H1 (cell line): ENCODE measurements at regions not wholly inside any gene's neighbourhood (a gene's known extent, or its start where the extent isn't known, plus 50 kb on each side); places are given as distances from the start of the nearest gene placed in this dataset.

Experiments used
- CEBPB ChIP-seq: IDR thresholded peaks from 2 replicates; pipeline ENCODE4 v1.6.1; 2012; ENCODE audit warnings: low read depth, low read length
- CHD2 ChIP-seq: IDR thresholded peaks from 2 replicates; pipeline ENCODE4 v1.6.1; 2012; ENCODE audit warnings: low read length, improper control_type of control experiment
- SAP30 ChIP-seq: fragments of 300-600 bp; sonication (generic); IDR thresholded peaks from 2 replicates; pipeline ENCODE4 v1.7.1; 2012; ENCODE audit warnings: low read length, moderate library complexity, mild to moderate bottlenecking, inconsistent platforms; ENCODE audit not compliant: insufficient read depth, insufficient replicate concordance
- TAF7 ChIP-seq: optimal IDR thresholded peaks from 2 replicates; pipeline ENCODE3; 2011; ENCODE audit warnings: low read depth, mild to moderate bottlenecking, inconsistent platforms, low read length, moderate library complexity, borderline replicate concordance
- YY1 ChIP-seq: IDR thresholded peaks from 2 replicates; pipeline ENCODE4 v1.6.1; 2011; ENCODE audit warnings: low read depth, mild to moderate bottlenecking, low read length
- TF ChIP-seq, protein P1 (sequence below), 3 experiments: IDR thresholded peaks; 1 replicate in 2 of 3; 2 replicates in 1 of 3; pipeline versions ENCODE4 v1.5.1 to v1.6.1; 2011; ENCODE audit warnings: low read length in 3 of 3, mild to moderate bottlenecking in 3 of 3, inconsistent platforms in 2 of 3, low read depth in 1 of 3, moderate library complexity in 1 of 3; ENCODE audit not compliant: insufficient read depth in 1 of 3; ENCODE audit errors: control extremely low read depth in 1 of 3
- TF ChIP-seq, protein P2 (sequence below): IDR thresholded peaks from 2 replicates; pipeline ENCODE4 v1.6.1; 2012; ENCODE audit warnings: low read length, inconsistent platforms
- TF ChIP-seq, protein P3 (sequence below): IDR thresholded peaks from 2 replicates; pipeline ENCODE4 v1.6.1; 2011; ENCODE audit warnings: low read depth, mild to moderate bottlenecking, low read length; ENCODE audit not compliant: insufficient read depth

DNA sequence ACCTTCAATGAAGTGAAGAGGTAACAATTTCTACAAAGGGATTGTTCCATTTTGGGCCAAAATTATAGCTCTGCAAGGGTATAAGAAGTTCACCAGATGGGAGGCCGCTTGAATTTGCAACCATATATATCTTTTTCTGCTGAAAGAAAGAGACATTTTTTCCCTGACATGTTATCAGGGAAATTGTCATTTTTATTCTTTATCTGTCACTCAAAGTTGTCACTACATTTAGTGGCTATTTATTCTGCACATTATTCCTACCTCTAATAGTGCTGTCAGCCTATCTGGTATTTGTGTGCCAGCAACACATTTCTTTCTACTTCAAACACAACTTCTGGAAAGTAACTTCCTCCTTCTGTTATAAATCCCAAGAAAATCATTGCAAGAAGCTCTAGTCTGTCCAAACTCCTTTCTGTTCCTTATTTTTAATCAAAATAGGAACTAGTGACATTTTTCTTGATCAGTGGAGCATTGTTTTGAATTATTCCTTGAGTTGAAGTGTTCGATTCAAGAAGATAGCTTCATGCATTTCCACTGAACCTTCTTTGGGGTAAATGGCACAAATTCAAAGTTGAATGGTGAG lies 137.9 kb upstream of the ATP2B1 start:
- no peak for TF ChIP-seq SAP30
- TF ChIP-seq, protein P1, sequence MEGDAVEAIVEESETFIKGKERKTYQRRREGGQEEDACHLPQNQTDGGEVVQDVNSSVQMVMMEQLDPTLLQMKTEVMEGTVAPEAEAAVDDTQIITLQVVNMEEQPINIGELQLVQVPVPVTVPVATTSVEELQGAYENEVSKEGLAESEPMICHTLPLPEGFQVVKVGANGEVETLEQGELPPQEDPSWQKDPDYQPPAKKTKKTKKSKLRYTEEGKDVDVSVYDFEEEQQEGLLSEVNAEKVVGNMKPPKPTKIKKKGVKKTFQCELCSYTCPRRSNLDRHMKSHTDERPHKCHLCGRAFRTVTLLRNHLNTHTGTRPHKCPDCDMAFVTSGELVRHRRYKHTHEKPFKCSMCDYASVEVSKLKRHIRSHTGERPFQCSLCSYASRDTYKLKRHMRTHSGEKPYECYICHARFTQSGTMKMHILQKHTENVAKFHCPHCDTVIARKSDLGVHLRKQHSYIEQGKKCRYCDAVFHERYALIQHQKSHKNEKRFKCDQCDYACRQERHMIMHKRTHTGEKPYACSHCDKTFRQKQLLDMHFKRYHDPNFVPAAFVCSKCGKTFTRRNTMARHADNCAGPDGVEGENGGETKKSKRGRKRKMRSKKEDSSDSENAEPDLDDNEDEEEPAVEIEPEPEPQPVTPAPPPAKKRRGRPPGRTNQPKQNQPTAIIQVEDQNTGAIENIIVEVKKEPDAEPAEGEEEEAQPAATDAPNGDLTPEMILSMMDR (IDR thresholded peaks at IDR 0.05; ENCODE audit: control extremely low read depth in 1 of 3, insufficient read depth in 1 of 3, low read depth in 1 of 3, low read length in 3 of 3), result no peak
- TF ChIP-seq CEBPB, result no peak
- TF ChIP-seq, protein P2, sequence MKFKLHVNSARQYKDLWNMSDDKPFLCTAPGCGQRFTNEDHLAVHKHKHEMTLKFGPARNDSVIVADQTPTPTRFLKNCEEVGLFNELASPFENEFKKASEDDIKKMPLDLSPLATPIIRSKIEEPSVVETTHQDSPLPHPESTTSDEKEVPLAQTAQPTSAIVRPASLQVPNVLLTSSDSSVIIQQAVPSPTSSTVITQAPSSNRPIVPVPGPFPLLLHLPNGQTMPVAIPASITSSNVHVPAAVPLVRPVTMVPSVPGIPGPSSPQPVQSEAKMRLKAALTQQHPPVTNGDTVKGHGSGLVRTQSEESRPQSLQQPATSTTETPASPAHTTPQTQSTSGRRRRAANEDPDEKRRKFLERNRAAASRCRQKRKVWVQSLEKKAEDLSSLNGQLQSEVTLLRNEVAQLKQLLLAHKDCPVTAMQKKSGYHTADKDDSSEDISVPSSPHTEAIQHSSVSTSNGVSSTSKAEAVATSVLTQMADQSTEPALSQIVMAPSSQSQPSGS, result no peak
- TF ChIP-seq YY1, result no peak
- no peak for TF ChIP-seq CHD2
- TF ChIP-seq TAF7, result no peak
- TF ChIP-seq, protein P3, sequence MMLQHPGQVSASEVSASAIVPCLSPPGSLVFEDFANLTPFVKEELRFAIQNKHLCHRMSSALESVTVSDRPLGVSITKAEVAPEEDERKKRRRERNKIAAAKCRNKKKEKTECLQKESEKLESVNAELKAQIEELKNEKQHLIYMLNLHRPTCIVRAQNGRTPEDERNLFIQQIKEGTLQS, result no peak
